Activated B cell treated with CpG ODN at 0.5 μM for 24 hours (primary cell): ENCODE measurements at regions not wholly inside any gene's neighbourhood (a gene's known extent, or its start where the extent isn't known, plus 50 kb on each side); places are given as distances from the start of the nearest gene placed in this dataset.

Experiments used
- ATAC-seq: fragments of 200-7000 bp; cut with Tn5 transposase; one replicate; pipeline ENCODE4 v1.10.0; 2021; ENCODE audit warnings: low read depth, mild to moderate bottlenecking, moderate library complexity
- CTCF ChIA-PET: fragments of 350-600 bp; sonication (Branson Sonifier 250); formaldehyde crosslinking; loops from one replicate; lab custom pipeline; 2021; ENCODE audit warnings: antibody characterized with exemption; lab: Charles Lee
- POLR2A ChIA-PET: fragments of 350-600 bp; sonication (Branson Sonifier 250); formaldehyde crosslinking; loops from one replicate; lab custom pipeline; 2021; ENCODE audit warnings: antibody characterized with exemption; lab: Charles Lee
- DNase-seq: peaks from one replicate; pipeline ENCODE4 v3.0.0; 2022
- H3K27ac Mint-ChIP-seq: one replicate; pipeline ENCODE4 v1.8.0; 2020; ENCODE audit warnings: mixed read lengths
- H3K27me3 Mint-ChIP-seq: one replicate; pipeline ENCODE4 v1.8.0; 2021; ENCODE audit warnings: mixed read lengths
- H3K36me3 Mint-ChIP-seq: one replicate; pipeline ENCODE4 v1.8.0; 2021; ENCODE audit warnings: low read depth, mixed read lengths
- H3K4me1 Mint-ChIP-seq: one replicate; pipeline ENCODE4 v1.8.0; 2021; ENCODE audit warnings: mixed read lengths
- H3K4me3 Mint-ChIP-seq: one replicate; pipeline ENCODE4 v1.8.0; 2020; ENCODE audit warnings: mild to moderate bottlenecking, mixed read lengths
- H3K9me3 Mint-ChIP-seq: one replicate; pipeline ENCODE4 v1.8.0; 2020; ENCODE audit warnings: mixed read lengths
- CTCF ChIP-seq: fragments of 200-600 bp; IDR thresholded peaks from one replicate; pipeline ENCODE4 v1.8.0; 2022; ENCODE audit warnings: antibody characterized with exemption, mild to moderate bottlenecking
- intact Hi-C: fragments of 100-400 bp; cut with micrococcal nuclease; formaldehyde crosslinking; loops from one replicate; pipeline ENCODE4 v1.15.1; 2024

- Mint-ChIP-seq H3K4me1 (no peaks in the 10 kb centered on the region), H3K36me3 (no peaks in the 10 kb centered on the region), H3K27ac (no peak overlapping the region), H3K9me3 (no peaks in the 10 kb centered on the region), H3K27me3 (no peaks in the 10 kb centered on the region), H3K4me3 (no peak overlapping the region)
- TF ChIP-seq CTCF: no peak
- ChIA-PET POLR2A (no interaction called here), CTCF (no interaction called here)
- intact Hi-C loops: no loop called here
- DNase-seq (no peak), ATAC-seq (no peak)
These were observed 391.9 kb upstream of the THRB start for GRCh38 chr3:24886501-24886900.

GRCh38 chr3:24890012-24890411 lies 395.4 kb upstream of the THRB start:
- TF ChIP-seq CTCF: no peak
- Mint-ChIP-seq H3K4me1 (no peaks in the 10 kb centered on the region), H3K9me3 (peaks cover 2% of the 10 kb centered on the region), H3K27ac (no peak overlapping the region), H3K4me3 (no peak overlapping the region), H3K36me3 (no peaks in the 10 kb centered on the region), H3K27me3 (no peaks in the 10 kb centered on the region)
- no peak for ATAC-seq
- ChIA-PET POLR2A (no interaction called here), CTCF (no interaction called here)
- intact Hi-C loops: no loop called here
- DNase-seq: no peak

- POLR2A ChIA-PET: no interaction called here
- intact Hi-C loops: no loop called here
- CTCF ChIA-PET: no interaction called here
- ATAC-seq (no peak), DNase-seq (no peak)
- no peak overlapping the region for H3K27ac Mint-ChIP-seq
- H3K4me3 Mint-ChIP-seq: no peak overlapping the region
- H3K4me1 Mint-ChIP-seq: no peaks in the 10 kb centered on the region
- H3K27me3 Mint-ChIP-seq: no peaks in the 10 kb centered on the region
- H3K36me3 Mint-ChIP-seq: no peaks in the 10 kb centered on the region
- TF ChIP-seq CTCF: no peak
- H3K9me3 Mint-ChIP-seq: no peaks in the 10 kb centered on the region
These were observed 404.7 kb upstream of the THRB start for GRCh38 chr3:24899373-24899772.

- Mint-ChIP-seq H3K27ac (no peak overlapping the region), H3K27me3 (no peaks in the 10 kb centered on the region), H3K4me1 (no peaks in the 10 kb centered on the region), H3K36me3 (no peaks in the 10 kb centered on the region), H3K9me3 (no peaks in the 10 kb centered on the region), H3K4me3 (no peak overlapping the region)
- DNase-seq (no peak), ATAC-seq (no peak)
- POLR2A ChIA-PET: no interaction called here
- CTCF ChIA-PET: no interaction called here
- intact Hi-C loops: no loop called here
- no peak for TF ChIP-seq CTCF
These were observed 405.4 kb upstream of the THRB start for GRCh38 chr3:24899901-24900603.

GRCh38 chr3:24905266-24905665 lies 410.6 kb upstream of the THRB start:
- no peaks in the 10 kb centered on the region for H3K27me3 Mint-ChIP-seq
- ChIA-PET POLR2A (no interaction called here), CTCF (no interaction called here)
- H3K27ac Mint-ChIP-seq: no peak overlapping the region
- no peak overlapping the region for H3K4me3 Mint-ChIP-seq
- H3K9me3 Mint-ChIP-seq: peaks cover 5% of the 10 kb centered on the region
- no peak for ATAC-seq
- H3K36me3 Mint-ChIP-seq: no peaks in the 10 kb centered on the region
- TF ChIP-seq CTCF: no peak
- no peak for DNase-seq
- no peaks in the 10 kb centered on the region for H3K4me1 Mint-ChIP-seq
- intact Hi-C loops: no loop called here
